NAMALWA (cell line): ENCODE measurements at regions not wholly inside any gene's neighbourhood (a gene's known extent, or its start where the extent isn't known, plus 50 kb on each side); places are given as distances from the start of the nearest gene placed in this dataset.
A peak's percentile ranks its signal among the peaks of the same experiment; 100 is the strongest.

ENCODE experiments used
- DNase-seq: peaks from one replicate; pipeline ENCODE4 v3.0.0-alpha.2; 2015; ENCODE audit warnings: low spot score

GRCh38 chr5:129821477-129822131 lies 73.7 kb downstream of the MINAR2 start:
- DNase-seq, result no peak

GRCh38 chr5:129830288-129830687 lies 74.0 kb upstream of the CHSY3 start:
- no peak for DNase-seq

GRCh38 chr5:129836321-129836720 lies 67.9 kb upstream of the CHSY3 start:
- peak; percentile 15 for DNase-seq

- DNase-seq, result no peak
Measured at GRCh38 chr5:129844764-129845163, 59.5 kb upstream of the CHSY3 start.

- DNase-seq, result peak; percentile 84
Measured at GRCh38 chr5:129852747-129853352, 51.4 kb upstream of the CHSY3 start.

- no peak for DNase-seq
Measured at GRCh38 chr5:129853588-129853987, 50.7 kb upstream of the CHSY3 start.
